ENCODE measurements at regions not wholly inside any gene's neighbourhood (a gene's known extent, or its start where the extent isn't known, plus 50 kb on each side); places are given as distances from the start of the nearest gene placed in this dataset.

DNA sequence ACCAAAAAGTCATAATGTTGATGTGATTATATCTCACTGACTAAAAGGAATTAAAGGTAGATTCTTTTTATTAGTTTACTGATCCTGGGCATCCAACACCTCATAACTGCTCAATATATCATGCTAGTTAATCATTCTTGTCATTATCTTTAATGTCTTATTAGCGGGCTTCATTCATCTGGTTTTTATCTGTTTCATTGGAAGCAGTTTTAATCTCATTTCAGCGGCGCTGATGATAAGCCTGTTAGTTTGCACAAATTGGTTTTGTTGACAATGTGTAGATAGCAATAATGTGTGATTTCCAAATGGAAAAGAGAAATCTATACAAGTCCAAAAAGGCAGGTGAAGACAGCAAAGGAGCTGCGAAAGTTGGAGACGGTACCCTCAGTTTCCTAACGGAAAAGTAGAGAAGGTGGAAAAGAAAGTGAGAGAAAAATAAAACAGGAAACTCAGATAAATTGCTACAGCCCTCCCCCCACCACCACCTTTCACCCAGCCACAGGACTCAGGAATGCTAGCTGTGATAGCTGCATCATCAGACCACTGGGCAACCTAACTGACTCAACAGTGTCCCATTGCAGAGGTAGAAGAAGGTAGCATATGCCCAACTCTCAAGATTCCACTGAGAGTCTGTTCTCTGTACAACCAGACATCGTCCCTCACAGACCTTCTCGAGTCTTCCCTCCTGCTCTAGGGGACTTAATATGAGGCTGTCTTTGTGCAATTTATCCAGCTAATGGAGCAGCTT is 241.7 kb upstream of the CAMK1G start:
- FAIRE-seq (no peak), DNase-seq (ENCODE audit: insufficient read length, low spot score) (no peak)
- TF ChIP-seq, protein P1, sequence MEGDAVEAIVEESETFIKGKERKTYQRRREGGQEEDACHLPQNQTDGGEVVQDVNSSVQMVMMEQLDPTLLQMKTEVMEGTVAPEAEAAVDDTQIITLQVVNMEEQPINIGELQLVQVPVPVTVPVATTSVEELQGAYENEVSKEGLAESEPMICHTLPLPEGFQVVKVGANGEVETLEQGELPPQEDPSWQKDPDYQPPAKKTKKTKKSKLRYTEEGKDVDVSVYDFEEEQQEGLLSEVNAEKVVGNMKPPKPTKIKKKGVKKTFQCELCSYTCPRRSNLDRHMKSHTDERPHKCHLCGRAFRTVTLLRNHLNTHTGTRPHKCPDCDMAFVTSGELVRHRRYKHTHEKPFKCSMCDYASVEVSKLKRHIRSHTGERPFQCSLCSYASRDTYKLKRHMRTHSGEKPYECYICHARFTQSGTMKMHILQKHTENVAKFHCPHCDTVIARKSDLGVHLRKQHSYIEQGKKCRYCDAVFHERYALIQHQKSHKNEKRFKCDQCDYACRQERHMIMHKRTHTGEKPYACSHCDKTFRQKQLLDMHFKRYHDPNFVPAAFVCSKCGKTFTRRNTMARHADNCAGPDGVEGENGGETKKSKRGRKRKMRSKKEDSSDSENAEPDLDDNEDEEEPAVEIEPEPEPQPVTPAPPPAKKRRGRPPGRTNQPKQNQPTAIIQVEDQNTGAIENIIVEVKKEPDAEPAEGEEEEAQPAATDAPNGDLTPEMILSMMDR (IDR thresholded peaks at IDR 0.05; ENCODE audit: insufficient read depth, missing control alignments): no peak

DNA sequence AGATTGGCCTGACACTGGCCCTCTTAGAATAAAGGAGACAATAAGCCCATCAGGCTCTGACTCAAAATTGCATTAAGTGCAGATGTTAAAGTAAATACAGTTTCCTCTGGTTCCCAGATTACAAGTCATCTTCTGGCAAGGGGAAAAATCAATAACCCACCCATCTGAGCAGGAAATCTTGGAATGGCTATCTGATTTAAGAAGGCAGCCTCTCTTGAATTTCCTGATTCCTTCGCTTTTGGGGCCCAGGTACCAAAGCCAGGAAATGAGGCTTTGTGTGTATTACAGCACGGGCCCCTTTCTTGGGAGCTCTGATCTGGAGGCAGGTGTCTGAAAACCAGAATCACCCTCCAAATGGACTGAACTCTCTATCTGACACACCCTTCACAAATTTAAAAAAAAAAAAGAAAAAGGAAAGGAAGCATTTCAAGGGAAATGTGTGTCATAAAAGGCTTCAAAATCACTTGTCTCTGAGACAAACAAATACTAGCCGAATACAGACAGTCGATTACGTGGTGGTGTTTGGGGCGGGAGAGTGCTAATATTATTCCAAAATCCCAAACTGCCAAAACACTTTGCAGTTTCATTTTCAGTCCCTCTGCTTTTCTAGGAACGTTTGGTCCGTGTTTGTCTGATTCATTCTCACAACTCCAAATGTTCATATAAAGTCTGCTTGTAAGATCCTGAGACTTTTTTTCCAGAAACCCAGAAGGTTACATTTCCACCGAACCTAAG is 240.9 kb upstream of the CAMK1G start:
- no peak for DNase-seq (ENCODE audit: insufficient read length, low spot score)

DNA sequence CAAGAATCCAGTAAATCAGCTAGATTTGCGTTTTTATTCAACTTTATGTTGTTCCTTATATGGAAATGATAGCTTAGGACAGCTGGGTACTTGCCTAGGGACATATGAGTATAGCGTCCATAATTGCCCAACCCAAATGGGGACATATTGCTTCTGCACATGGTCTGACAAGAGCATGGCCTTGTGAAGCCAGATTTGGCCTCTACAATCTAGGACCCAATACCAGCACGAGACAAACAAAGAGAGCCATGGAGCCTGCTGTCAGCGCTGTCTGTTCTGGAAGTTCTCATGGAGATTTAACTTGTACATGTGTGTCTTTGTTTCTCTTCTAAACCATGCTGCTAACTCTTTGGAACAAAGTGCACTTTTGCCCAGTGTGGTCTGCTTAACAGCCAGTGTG is 240.0 kb upstream of the CAMK1G start:
- TF ChIP-seq, protein P1 (IDR thresholded peaks at IDR 0.05; ENCODE audit: insufficient read depth, missing control alignments): no peak
- FAIRE-seq (no peak), DNase-seq (ENCODE audit: insufficient read length, low spot score) (no peak)

More for the DNA sequence above, 240.9 kb upstream of the CAMK1G start:
- no peak for FAIRE-seq
- TF ChIP-seq, protein P1 (IDR thresholded peaks at IDR 0.05; ENCODE audit: insufficient read depth, missing control alignments): no peak

DNA sequence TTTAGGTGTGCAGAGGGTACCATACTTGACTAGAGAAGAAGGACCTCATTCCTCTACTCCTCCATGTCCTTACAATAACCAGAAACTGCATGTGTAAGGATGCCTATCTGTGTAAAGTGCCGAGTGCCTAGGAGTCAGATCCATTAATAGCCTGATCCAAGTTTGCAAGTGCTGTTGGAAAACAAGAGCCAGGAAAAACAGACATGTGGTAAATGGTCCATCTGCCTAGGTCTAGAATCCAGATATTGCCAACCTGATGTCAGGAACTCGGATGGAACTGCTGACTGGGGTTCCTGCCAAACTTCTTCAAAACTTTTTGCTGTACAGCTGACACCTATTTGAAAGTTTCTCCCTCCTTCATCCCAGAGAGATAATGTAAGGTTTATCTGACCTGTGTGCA is 239.4 kb upstream of the CAMK1G start:
- TF ChIP-seq, protein P1 (IDR thresholded peaks at IDR 0.05; ENCODE audit: insufficient read depth, missing control alignments): no peak
- DNase-seq (ENCODE audit: insufficient read length, low spot score) (no peak), FAIRE-seq (no peak)

DNA sequence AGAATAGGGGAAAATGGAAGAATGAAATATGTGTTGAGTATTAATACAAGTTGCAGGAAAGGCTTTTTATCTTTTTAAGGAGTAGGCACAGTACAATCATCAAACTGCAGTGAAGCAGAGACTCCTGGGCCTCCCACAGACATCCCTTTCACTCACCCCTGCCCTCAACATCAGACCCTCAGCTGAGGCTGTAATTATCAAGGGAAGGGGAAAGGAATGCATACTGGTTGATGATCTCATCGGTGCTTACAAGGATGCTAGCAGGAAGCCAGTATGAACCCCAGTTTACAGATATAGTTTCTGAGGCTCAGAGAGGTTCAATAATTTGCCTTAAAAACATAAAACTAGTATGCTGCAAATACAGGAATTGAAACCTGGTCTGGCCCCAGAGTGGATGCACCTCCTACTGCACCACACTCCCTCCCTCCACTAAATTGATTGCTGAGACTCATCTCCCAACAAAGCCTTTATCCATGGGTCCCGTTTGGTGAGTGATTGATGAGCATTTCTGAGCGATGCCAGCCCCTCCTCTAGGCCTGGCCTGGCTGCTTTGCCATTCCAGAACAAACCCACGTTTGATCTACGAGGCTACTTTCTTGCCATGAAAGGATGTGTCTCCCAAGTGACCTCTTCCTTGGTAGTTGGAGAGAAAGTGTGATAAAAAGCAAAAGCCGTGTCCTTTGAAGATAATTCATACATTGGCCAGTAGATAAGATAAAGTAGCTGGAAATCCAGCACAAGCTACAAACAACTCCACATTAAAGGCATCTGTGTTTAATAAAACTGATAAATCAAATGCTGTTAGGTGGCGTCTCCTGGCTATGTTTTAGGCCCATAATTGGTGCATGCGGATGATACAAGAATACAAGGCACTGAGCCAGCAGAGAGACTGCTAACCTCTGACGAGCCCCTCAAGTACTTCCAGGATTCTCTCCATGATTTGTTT is 233.9 kb upstream of the CAMK1G start:
- DNase-seq (ENCODE audit: insufficient read length, low spot score) (no peak), FAIRE-seq (no peak)
- TF ChIP-seq, protein P1 (IDR thresholded peaks at IDR 0.05; ENCODE audit: insufficient read depth, missing control alignments): no peak

DNA sequence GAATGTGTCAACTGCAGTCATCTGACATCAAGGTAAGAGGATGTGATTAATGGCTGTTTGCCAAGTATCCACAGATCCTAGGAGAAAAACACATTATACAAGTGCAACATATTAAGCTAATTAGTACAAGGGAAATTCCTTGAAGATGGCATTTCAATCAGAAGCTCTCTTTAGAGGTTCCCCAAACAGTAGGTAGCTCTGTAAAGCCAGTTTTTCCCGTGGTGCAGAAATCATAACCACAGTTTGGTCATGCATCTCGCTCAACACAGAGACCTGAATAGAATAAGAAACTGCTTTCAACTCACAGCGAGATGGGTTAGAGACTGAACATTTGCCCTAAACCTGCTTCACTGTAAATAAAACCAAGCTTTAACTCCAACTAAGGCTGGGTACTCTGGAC is 230.5 kb upstream of the CAMK1G start:
- FAIRE-seq: no peak
- DNase-seq (ENCODE audit: insufficient read length, low spot score): no peak
- TF ChIP-seq, protein P1 (IDR thresholded peaks at IDR 0.05; ENCODE audit: insufficient read depth, missing control alignments): no peak
